K562 (cell line): ENCODE measurements at regions not wholly inside any gene's neighbourhood (a gene's known extent, or its start where the extent isn't known, plus 50 kb on each side); places are given as distances from the start of the nearest gene placed in this dataset.

Experiments
- CHD2 ChIP-seq: IDR thresholded peaks from 2 replicates; pipeline ENCODE4 v1.6.1; 2011; ENCODE audit warnings: low read depth, low read length
- MEF2D ChIP-seq: conservative IDR thresholded peaks from 2 replicates; pipeline ENCODE4 v1.6.1; 2016; ENCODE audit warnings: low read depth, missing genetic modification characterization, missing compliant biosample characterization
- NFE2L1 ChIP-seq: fragments of 450-650 bp; IDR thresholded peaks from 2 replicates; pipeline ENCODE4 v1.6.1; 2016; ENCODE audit warnings: missing genetic modification characterization, low read depth, mild to moderate bottlenecking, missing compliant biosample characterization, moderate library complexity, borderline replicate concordance
- RCOR1 ChIP-seq, 2 experiments: IDR thresholded peaks; 2 replicates each; pipeline ENCODE4 v1.6.1; 2012; ENCODE audit warnings: low read depth in 2 of 2, low read length in 2 of 2, borderline replicate concordance in 1 of 2, improper control_type of control experiment in 1 of 2
- SREBF1 ChIP-seq: fragments of 150-350 bp; IDR thresholded peaks from 2 replicates; pipeline ENCODE4 v1.6.1; 2014; ENCODE audit warnings: antibody characterized with exemption, low read depth, low read length, borderline replicate concordance
- ZNF79 ChIP-seq: fragments of 250-450 bp; sonication (Bioruptor Pico); IDR thresholded peaks from 2 replicates; pipeline ENCODE4 v1.4.0; 2020; ENCODE audit warnings: low read depth, mild to moderate bottlenecking, moderate library complexity
- TF ChIP-seq, protein P1 (sequence below), 3 experiments: IDR thresholded peaks in 2 of 3; conservative IDR thresholded peaks in 1 of 3; 2 replicates each; pipeline ENCODE4 v1.5.1; 2011 to 2012; ENCODE audit warnings: low read length in 3 of 3, mild to moderate bottlenecking in 3 of 3, control low read depth in 2 of 3, improper control_type of control experiment in 1 of 3, inconsistent platforms in 1 of 3, low read depth in 1 of 3, mixed read lengths in 1 of 3, moderate library complexity in 1 of 3; ENCODE audit not compliant: insufficient read depth in 2 of 3
- TF ChIP-seq, protein P2 (sequence below): sonication (generic); formaldehyde crosslinking; IDR thresholded peaks from 2 replicates; pipeline ENCODE4 v1.9.0; 2022; ENCODE audit warnings: mild to moderate bottlenecking, missing genetic modification reagents

GRCh38 chr18:77906103-77906892 is 656.6 kb downstream of the GALR1 start:
- no peak for TF ChIP-seq SREBF1
- TF ChIP-seq MEF2D, result no peak
- TF ChIP-seq ZNF79 (CRISPR knock-in tag), result no peak
- TF ChIP-seq, protein P1, sequence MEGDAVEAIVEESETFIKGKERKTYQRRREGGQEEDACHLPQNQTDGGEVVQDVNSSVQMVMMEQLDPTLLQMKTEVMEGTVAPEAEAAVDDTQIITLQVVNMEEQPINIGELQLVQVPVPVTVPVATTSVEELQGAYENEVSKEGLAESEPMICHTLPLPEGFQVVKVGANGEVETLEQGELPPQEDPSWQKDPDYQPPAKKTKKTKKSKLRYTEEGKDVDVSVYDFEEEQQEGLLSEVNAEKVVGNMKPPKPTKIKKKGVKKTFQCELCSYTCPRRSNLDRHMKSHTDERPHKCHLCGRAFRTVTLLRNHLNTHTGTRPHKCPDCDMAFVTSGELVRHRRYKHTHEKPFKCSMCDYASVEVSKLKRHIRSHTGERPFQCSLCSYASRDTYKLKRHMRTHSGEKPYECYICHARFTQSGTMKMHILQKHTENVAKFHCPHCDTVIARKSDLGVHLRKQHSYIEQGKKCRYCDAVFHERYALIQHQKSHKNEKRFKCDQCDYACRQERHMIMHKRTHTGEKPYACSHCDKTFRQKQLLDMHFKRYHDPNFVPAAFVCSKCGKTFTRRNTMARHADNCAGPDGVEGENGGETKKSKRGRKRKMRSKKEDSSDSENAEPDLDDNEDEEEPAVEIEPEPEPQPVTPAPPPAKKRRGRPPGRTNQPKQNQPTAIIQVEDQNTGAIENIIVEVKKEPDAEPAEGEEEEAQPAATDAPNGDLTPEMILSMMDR (IDR thresholded peaks at IDR 0.05 in 2 of 3, conservative IDR thresholded peaks at IDR 0.05 in 1 of 3; ENCODE audit: insufficient read depth in 2 of 3, low read depth in 1 of 3, low read length in 3 of 3), result no peak
- TF ChIP-seq, protein P2, sequence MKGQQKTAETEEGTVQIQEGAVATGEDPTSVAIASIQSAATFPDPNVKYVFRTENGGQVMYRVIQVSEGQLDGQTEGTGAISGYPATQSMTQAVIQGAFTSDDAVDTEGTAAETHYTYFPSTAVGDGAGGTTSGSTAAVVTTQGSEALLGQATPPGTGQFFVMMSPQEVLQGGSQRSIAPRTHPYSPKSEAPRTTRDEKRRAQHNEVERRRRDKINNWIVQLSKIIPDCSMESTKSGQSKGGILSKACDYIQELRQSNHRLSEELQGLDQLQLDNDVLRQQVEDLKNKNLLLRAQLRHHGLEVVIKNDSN, result no peak
- TF ChIP-seq NFE2L1 (tag), result no peak
- no peak for TF ChIP-seq CHD2
- TF ChIP-seq RCOR1 (IDR thresholded peaks at IDR 0.05; ENCODE audit: borderline replicate concordance in 1 of 2, low read depth in 2 of 2, low read length in 2 of 2), result no peak
